ENCODE measurements at regions not wholly inside any gene's neighbourhood (a gene's known extent, or its start where the extent isn't known, plus 50 kb on each side); places are given as distances from the start of the nearest gene placed in this dataset.

DNA sequence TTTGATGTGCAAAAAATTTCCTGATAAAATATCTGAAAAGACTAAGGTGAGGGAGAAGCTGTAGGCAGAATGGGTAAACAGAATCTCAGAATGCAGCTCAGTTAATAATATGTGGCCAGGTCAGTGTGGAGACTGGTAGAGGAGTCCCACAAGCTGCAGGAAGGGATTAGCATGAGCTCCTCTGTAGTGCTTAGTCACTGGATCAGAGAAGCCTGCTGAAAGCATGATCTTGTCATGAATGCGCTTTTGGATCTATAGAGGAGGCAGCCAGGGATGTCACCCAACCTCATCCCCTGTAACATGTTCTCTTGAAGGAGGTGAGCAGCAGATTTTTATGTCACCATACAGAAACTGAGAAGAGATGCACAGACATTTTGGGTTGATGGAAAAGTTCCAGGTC is 1035.3 kb upstream of the GBE1 start:
- Histone ChIP-seq H3K27me3 (no peaks in the 10 kb centered on the region), H3K36me3 (no peaks in the 10 kb centered on the region), H3K4me1 (no peaks in the 10 kb centered on the region), H3K27ac (no peak overlapping the region), H3K9me3 (no peaks in the 10 kb centered on the region), H3K4me3 (no peak overlapping the region)
- no peak for ATAC-seq
- intact Hi-C loops (cut with DNase I), result no loop called here
- WGBS, 4 donors, result 85 to 100% (median 91%) methylated on average over 1 of the region's 1 CpG
- DNase-seq, result no peak
- TF ChIP-seq POLR2A (IDR thresholded peaks at IDR 0.05), result no peak

DNA sequence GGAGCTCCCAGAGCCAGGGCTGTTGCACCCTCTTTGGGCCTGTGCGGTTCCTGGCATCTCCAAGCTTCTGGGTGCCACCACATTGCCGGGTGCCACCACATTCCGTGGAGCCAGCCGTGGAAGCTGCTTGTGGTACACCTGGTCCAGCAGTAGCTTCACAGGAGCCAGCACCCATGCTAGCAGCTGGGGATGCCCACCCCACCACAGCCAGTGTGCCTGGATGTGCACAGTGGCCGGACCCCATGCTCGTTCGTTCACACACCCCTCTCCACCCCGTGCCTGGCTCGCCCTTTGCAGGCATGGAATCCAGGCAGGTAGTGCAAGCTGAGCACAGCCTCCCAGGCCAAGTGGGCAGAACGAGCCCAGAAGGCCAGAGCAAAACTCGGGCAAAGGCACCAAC is 1029.8 kb upstream of the GBE1 start:
- ATAC-seq (no peak), DNase-seq (no peak)
- WGBS, 4 donors, result 84 to 91% (median 88%) methylated on average over 7 to 11 of the region's 11 CpGs
- H3K9me3 ChIP-seq, result no peaks in the 10 kb centered on the region
- no peak overlapping the region for H3K27ac ChIP-seq
- TF ChIP-seq, protein P1, sequence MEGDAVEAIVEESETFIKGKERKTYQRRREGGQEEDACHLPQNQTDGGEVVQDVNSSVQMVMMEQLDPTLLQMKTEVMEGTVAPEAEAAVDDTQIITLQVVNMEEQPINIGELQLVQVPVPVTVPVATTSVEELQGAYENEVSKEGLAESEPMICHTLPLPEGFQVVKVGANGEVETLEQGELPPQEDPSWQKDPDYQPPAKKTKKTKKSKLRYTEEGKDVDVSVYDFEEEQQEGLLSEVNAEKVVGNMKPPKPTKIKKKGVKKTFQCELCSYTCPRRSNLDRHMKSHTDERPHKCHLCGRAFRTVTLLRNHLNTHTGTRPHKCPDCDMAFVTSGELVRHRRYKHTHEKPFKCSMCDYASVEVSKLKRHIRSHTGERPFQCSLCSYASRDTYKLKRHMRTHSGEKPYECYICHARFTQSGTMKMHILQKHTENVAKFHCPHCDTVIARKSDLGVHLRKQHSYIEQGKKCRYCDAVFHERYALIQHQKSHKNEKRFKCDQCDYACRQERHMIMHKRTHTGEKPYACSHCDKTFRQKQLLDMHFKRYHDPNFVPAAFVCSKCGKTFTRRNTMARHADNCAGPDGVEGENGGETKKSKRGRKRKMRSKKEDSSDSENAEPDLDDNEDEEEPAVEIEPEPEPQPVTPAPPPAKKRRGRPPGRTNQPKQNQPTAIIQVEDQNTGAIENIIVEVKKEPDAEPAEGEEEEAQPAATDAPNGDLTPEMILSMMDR (IDR thresholded peaks at IDR 0.05), result no peak
- no peak for TF ChIP-seq POLR2A (IDR thresholded peaks at IDR 0.05)
- H3K36me3 ChIP-seq, result no peaks in the 10 kb centered on the region
- H3K4me3 ChIP-seq, result no peak overlapping the region
- no peaks in the 10 kb centered on the region for H3K27me3 ChIP-seq
- intact Hi-C loops (cut with DNase I), result no loop called here
- no peaks in the 10 kb centered on the region for H3K4me1 ChIP-seq

DNA sequence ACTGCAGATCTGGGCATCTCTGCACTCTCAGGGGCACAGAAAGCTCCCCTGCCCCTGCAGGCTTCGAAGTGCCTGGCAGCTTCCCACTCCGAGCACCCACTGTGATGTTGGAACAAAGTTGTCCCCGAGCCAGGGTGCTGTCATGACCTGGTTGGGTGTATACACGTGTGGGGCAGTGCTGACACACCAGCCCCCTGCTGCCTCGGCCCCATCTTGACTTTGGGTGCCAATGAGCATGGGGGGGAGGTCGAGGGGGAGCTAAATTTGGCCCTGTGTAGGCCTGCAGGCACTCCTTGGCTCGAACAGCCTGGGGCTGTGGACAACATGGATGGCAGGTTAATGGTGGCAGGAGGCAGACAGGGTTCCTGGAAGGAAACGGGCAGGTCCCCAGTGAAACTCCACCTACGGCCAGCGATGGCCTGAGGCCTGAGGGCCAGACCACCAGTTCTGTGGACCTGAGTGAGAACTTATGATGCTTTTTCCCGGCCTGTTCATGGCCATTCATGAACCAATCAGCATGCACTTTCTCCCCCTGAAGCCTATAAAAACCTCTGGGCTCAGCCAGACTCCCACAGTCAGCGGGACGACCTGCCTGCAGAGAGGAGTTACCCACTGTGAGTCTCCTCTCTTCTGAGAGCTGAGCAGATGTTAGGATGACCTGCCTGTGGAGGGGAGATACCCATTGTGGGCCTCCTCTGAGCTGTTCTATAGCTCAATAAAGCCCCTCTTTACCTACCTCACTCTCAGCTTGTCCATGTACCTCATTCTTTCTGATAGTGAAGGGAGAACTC is 1029.1 kb upstream of the GBE1 start:
- WGBS, 4 donors, result 73 to 86% (median 77%) methylated on average over 11 to 13 of the region's 13 CpGs
- H3K9me3 ChIP-seq, result no peaks in the 10 kb centered on the region
- H3K4me3 ChIP-seq, result no peak overlapping the region
- no peaks in the 10 kb centered on the region for H3K27me3 ChIP-seq
- intact Hi-C loops (cut with DNase I), result no loop called here
- no peak overlapping the region for H3K27ac ChIP-seq
- no peak for ATAC-seq
- no peaks in the 10 kb centered on the region for H3K36me3 ChIP-seq
- TF ChIP-seq, protein P1 (IDR thresholded peaks at IDR 0.05), result no peak
- DNase-seq, result peak in 1 of 5 donors; percentile 24
- H3K4me1 ChIP-seq, result no peaks in the 10 kb centered on the region

DNA sequence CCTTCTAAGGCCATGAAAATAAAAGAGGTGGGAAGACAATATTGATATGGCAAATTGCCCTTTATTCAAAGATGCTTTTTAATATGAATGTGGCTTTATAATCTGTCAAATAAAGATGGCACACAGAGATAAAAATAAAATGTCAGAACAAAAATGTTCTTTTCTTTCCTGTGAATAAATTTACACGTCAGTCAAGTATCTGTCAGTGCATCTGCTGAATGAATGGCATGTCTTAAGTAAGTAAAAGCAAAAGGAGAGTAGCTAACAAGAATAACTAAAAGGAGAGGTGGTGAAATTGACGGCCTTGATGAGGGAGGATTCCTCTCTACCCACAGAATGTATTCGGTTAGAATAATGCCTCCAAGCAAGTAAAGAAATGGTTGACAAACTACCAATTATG is 1021.7 kb upstream of the GBE1 start:
- DNase-seq (no peak), ATAC-seq (no peak)
- Histone ChIP-seq H3K4me1 (no peaks in the 10 kb centered on the region), H3K9me3 (no peaks in the 10 kb centered on the region), H3K4me3 (no peak overlapping the region), H3K27ac (no peak overlapping the region), H3K36me3 (no peaks in the 10 kb centered on the region), H3K27me3 (no peaks in the 10 kb centered on the region)
- intact Hi-C loops (cut with DNase I), result no loop called here
- WGBS, 4 donors, result 67 to 73% (median 72%) methylated on average over 3 of the region's 3 CpGs
- TF ChIP-seq, protein P1 (IDR thresholded peaks at IDR 0.05), result no peak
- no peak for TF ChIP-seq POLR2A (IDR thresholded peaks at IDR 0.05)

DNA sequence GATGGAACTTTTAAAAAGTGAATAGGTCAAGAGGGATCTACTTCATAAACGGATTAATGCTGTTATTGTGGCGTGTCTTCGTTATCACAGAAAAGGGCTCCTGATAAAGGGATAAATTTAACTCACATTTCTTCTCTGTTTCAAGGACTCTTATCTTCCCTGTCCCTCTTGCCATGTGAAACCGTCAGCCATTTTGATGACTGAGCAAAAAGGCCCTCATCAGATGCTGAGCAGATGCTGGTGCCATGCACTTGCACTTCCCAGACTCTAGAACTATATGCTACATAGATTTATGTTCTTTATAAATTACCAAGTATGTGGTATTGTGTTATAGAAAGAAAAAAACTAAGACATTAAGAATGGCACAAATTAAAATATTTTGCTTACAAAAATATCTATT is 1011.8 kb upstream of the GBE1 start:
- no peak overlapping the region for H3K4me3 ChIP-seq
- no peak overlapping the region for H3K27ac ChIP-seq
- DNase-seq (no peak), ATAC-seq (no peak)
- 33 to 50% (median 38%) methylated on average over 4 of the region's 4 CpGs for WGBS, 4 donors
- TF ChIP-seq, protein P1 (IDR thresholded peaks at IDR 0.05), result no peak
- no peak for TF ChIP-seq POLR2A (IDR thresholded peaks at IDR 0.05)
- intact Hi-C loops (cut with DNase I), result no loop called here
- H3K27me3 ChIP-seq, result no peaks in the 10 kb centered on the region
- no peaks in the 10 kb centered on the region for H3K4me1 ChIP-seq
- H3K36me3 ChIP-seq, result no peaks in the 10 kb centered on the region
- peaks cover 0 to 5% (median 0%) of the 10 kb centered on the region in 12 donors for H3K9me3 ChIP-seq

All from heart left ventricle (tissue), 16 donors.